Activated T-cell treated with anti-CD3 and anti-CD28 coated beads, Interleukin-2, amount 50 U/mL, for 48 hours (primary cell): ENCODE measurements at regions not wholly inside any gene's neighbourhood (a gene's known extent, or its start where the extent isn't known, plus 50 kb on each side); places are given as distances from the start of the nearest gene placed in this dataset.
"Not testable (repeated sequence)": the region's sequence is repeated elsewhere in the genome, so short reads cannot be mapped to it uniquely, and the experiment has no call there.

Experiments
- DNase-seq, 2 experiments: peaks; one replicate each; pipeline ENCODE4 v3.0.0-alpha.2; 2020

DNA sequence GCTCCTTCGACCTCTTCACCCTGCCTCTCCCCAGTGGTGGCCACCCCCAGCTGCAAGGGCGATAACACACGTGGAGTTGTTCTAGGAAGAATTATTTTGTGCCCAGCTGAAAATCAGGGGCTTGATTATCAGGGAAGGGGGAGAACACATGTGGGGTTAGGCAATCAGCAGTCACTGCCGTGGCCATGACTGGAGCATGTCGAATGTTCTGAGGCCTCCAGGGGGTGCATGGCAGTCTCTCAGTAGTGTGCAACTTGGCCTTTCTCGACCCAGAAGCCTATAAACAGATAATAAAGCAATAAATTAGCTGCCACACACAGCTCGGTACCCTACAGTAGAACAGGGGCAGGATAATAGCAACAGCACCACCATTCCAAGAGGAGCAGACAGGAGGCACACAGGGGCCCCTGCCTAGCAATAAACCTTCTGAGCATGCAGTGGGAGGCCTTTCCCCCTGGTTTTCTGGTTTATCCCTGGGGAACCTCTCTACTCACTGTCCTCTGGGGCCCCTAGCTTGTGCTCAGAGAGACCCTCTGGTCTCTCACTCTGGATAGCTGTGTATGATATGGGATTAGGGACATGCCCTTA is 308.2 kb upstream of the PLGLB2 start:
- not testable (repeated sequence) for DNase-seq

GRCh38 chr2:87440650-87441049 is 307.2 kb upstream of the PLGLB2 start:
- DNase-seq, result not testable (repeated sequence)

DNA sequence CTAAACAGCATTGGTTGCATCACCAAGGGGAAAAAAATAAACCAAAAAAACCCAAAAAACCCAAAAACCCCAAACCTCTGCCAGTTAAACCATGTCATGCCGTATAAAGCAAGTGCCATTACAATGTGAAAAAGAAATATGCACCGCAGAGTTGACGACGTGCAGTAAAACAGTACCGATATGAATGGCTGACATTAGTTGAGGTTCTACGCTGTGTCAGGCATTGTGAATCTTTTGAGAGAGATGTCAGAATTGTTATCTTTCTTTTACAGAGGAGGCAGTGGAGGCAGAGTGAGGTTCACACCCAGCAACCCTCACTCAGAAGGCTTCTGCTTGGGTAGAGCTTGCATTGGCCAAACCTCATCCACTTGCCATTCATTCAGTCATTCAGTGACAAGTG is 306.5 kb upstream of the PLGLB2 start:
- DNase-seq, result not testable (repeated sequence)

GRCh38 chr2:87442983-87443577 is 304.8 kb upstream of the PLGLB2 start:
- DNase-seq, result not testable (repeated sequence)

DNA sequence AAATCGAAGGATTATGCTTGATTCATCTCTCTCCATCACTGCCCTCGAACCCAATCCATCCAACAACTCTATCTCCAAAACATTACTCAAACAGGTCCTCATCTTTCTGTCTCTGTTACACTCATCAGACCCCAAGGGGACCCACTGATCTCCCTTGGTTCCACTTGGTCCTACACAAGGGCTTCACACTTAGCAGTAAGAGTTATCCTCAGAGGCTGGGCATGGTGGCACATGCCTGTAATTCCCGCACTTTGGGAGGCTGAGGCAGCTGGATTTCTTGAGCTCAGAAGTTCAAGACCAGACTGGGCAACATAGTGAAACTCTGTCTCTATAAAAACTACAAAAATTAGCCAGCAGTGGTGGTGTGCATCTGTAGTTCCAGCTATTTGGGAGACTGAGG is 302.9 kb upstream of the PLGLB2 start:
- DNase-seq, result not testable (repeated sequence)

GRCh38 chr2:87445613-87446312 is 302.1 kb upstream of the PLGLB2 start:
- DNase-seq, result not testable (repeated sequence)

- not testable (repeated sequence) for DNase-seq
Measured at GRCh38 chr2:87446313-87446696, 301.6 kb upstream of the PLGLB2 start.

DNA sequence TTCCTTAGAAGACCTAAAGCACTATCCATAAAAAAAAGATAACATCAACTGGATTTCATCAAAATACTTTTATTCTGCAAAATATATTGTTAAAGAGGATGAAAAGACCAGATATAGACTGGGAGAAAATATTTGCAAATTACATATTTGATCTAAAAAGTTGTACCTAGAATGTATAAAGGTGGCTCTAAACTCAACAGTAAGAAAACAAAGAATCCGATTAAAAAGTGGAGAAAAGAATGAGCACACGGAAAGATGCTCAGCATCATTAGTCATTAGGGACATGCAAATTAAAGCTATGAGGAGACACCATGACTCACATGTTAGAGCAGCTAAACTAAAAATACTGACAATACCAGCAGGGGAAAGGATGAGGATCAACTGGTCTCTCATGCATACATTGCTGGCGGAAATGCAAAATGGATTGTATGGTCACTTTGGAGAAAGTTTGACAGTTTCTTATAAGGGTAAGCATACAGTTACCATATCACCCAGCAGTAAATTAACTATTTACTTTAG is 298.4 kb upstream of the PLGLB2 start:
- not testable (repeated sequence) for DNase-seq

DNA sequence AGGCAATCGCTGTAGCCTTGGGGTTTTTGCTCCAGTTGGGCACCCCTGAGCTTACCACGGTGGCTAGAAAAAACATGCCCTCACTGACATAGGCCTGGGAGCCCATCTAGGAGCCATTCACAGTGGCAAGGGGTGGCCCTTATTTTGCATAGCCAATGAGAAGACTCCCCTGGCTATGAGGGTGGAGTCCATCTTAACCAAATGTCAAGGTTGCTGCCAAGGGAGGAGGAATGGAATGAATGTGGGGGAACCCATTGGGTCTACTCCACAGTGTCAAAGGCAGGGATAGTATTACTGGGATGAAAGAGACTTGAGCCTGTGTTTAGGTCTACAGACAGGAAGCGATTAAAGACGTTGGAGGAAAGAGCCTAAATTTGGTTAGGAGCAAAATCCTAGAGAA is 295.7 kb upstream of the PLGLB2 start:
- not testable (repeated sequence) for DNase-seq

- DNase-seq, result not testable (repeated sequence)
Measured at GRCh38 chr2:87452861-87453260, 295.0 kb upstream of the PLGLB2 start.

- not testable (repeated sequence) for DNase-seq
Measured at GRCh38 chr2:87453965-87454364, 293.9 kb upstream of the PLGLB2 start.

DNA sequence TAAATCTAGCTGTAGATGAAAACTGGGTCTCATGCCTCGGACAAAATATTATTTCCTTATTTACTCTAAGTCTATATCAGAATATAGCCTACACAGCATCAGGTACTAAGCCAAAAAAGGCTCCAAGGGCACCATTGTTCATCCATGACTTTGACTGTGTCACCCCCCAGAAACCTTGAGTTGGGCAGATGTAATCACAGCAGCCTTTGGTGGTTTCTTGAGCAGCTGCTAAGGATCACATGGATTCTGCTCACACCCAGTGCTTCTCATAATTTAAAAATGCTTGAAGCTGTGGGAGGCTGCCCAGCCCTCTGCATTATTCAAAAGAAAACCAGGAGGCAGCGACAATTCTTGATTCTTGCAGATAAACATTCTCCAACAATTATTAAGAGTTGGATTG is 293.5 kb upstream of the PLGLB2 start:
- DNase-seq, result not testable (repeated sequence)

DNA sequence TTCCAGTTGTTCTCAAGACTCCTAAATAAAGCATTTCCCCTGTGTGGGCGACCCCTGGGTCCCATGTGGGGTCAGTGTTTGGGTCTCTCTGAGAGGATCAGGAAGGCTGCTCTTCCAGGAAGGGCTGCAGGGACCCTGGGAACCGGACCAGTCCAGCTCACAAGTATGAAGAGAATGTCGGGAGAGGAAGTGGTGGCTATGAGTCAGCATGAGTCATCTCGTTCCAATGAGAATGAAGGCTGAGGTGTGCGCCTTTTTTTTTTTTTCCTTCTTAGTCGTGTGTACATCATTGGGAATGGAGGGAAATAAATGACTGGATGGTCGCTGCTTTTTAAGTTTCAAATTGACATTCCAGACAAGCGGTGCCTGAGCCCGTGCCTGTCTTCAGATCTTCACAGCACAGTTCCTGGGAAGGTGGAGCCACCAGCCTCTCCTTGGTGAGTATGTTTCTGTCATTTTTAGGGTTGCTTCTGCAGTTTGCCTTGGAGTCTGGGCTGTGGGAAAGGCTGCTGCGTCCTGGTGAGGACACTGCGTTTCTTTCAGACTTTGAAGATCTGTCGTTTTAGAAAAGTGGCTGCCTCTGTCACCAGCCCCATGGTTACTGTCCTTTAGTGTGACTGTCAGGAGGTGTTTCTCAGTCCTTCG is 292.6 kb upstream of the PLGLB2 start:
- not testable (repeated sequence) for DNase-seq

DNA sequence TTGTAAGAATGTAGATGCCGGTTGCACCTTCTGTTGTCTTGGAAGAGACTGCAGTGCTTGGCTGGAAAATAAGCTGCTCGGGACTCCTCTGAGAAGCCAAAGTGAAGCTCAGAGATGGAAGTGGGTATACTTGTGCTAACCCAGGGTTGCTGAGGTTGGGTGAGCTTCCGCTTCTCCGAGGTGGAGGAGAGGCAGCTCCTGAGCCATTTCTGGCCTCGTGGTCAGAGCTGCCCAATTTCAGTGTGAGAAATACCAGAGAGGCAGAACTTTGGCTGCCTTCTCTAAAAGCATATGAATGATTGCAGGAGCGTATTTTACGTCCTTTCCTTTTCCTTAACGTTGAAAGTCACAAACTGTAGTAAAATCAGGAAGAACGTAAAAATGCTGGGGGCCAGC is 292.0 kb upstream of the PLGLB2 start:
- not testable (repeated sequence) for DNase-seq

GRCh38 chr2:87456477-87457128 is 291.3 kb upstream of the PLGLB2 start:
- DNase-seq, result peak in 1 of 2 experiments; percentile 47

- DNase-seq, result not testable (repeated sequence)
Measured at GRCh38 chr2:87457129-87457499, 290.8 kb upstream of the PLGLB2 start.

GRCh38 chr2:87458938-87459337 is 288.9 kb upstream of the PLGLB2 start:
- not testable (repeated sequence) for DNase-seq

- DNase-seq, result not testable (repeated sequence)
Measured at GRCh38 chr2:87460104-87460503, 287.8 kb upstream of the PLGLB2 start.

GRCh38 chr2:87460662-87461061 is 287.2 kb upstream of the PLGLB2 start:
- not testable (repeated sequence) for DNase-seq

- DNase-seq, result not testable (repeated sequence)
Measured at GRCh38 chr2:87461671-87462070, 286.2 kb upstream of the PLGLB2 start.

GRCh38 chr2:87464219-87464618 is 283.7 kb upstream of the PLGLB2 start:
- DNase-seq, result not testable (repeated sequence)

DNA sequence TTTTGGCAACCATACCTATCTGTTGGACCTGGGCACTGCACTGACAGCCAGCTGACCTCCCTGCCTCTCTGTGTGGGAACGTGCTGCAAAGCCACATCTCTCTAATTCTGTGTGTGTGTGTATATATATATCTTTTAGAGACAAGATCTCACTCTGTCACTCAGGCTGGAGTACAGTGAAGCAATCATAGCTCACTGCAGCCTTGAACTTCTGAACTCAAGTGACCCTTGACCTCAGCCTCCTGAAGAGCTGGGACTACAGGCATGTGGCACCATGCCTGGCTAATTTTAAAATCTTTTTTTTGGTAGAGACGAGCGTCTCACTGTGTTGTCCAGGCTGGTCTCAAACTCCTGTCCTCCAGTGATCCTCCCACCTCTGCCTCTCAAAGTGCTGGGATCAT is 282.2 kb upstream of the PLGLB2 start:
- not testable (repeated sequence) for DNase-seq

DNA sequence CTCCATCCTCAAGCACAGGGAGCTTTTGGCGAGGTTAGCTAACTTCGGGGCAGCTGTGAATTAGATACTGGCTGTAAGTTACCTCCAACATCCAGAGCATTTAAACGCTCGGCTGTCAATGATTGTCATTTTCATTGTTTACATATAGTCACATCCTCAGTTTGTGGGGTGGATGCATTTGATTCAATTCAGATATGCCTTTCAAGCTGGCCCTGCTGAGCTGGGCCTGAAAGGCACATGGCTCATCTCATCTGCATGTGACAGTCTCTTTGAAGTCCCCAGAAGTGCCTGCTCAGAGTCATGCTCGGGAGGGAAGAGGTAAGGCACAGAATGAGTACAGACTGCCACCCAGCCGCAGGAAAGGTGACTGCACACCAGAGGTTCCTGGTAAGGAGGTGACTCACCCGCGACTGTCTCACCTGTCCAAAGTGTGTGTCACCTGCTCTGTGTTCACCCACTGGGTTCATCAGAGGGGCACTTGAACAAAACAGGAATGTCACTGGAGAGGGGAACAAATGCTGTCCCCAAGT is 281.2 kb upstream of the PLGLB2 start:
- peak; percentile 65 to 74 for DNase-seq
